K562 (cell line): ENCODE measurements at regions not wholly inside any gene's neighbourhood (a gene's known extent, or its start where the extent isn't known, plus 50 kb on each side); places are given as distances from the start of the nearest gene placed in this dataset.

ENCODE experiments used
- CTCF ChIP-seq, 3 experiments: IDR thresholded peaks in 2 of 3; conservative IDR thresholded peaks in 1 of 3; 2 replicates each; pipeline ENCODE4 v1.5.1; 2011 to 2012; ENCODE audit warnings: low read length in 3 of 3, mild to moderate bottlenecking in 3 of 3, control low read depth in 2 of 3, improper control_type of control experiment in 1 of 3, inconsistent platforms in 1 of 3, low read depth in 1 of 3, mixed read lengths in 1 of 3, moderate library complexity in 1 of 3; ENCODE audit not compliant: insufficient read depth in 2 of 3
- CUX1 ChIP-seq: fragments of 200-800 bp; sonication (Bioruptor generic); IDR thresholded peaks from 2 replicates; pipeline ENCODE4 v1.6.1; 2016; ENCODE audit warnings: missing genetic modification characterization, missing compliant biosample characterization
- E2F5 ChIP-seq: sonication (generic); formaldehyde crosslinking; IDR thresholded peaks from 2 replicates; pipeline ENCODE4 v1.8.0; 2022; ENCODE audit warnings: mild to moderate bottlenecking, missing genetic modification reagents
- ELK1 ChIP-seq: sonication (generic); formaldehyde crosslinking; IDR thresholded peaks from 2 replicates; pipeline ENCODE4 v1.8.1; 2022; ENCODE audit warnings: missing genetic modification reagents
- ILK ChIP-seq: fragments of 450-650 bp; IDR thresholded peaks from 2 replicates; pipeline ENCODE4 v1.6.1; 2016; ENCODE audit warnings: missing genetic modification characterization, low read depth, mild to moderate bottlenecking, missing compliant biosample characterization, moderate library complexity, borderline replicate concordance
- L3MBTL2 ChIP-seq: fragments of 450-650 bp; IDR thresholded peaks from 2 replicates; pipeline ENCODE4 v1.6.1; 2016; ENCODE audit warnings: mild to moderate bottlenecking, moderate library complexity
- MEF2A ChIP-seq: IDR thresholded peaks from 2 replicates; pipeline ENCODE4 v1.6.1; 2011; ENCODE audit warnings: low read depth, mild to moderate bottlenecking, low read length, moderate library complexity; ENCODE audit not compliant: control insufficient read depth
- NFRKB ChIP-seq: fragments of 450-650 bp; IDR thresholded peaks from 2 replicates; pipeline ENCODE4 v1.6.1; 2016; ENCODE audit warnings: low read depth
- SP1 ChIP-seq: sonication (generic); formaldehyde crosslinking; IDR thresholded peaks from 2 replicates; pipeline ENCODE4 v1.8.1; 2022; ENCODE audit warnings: mild to moderate bottlenecking, missing genetic modification reagents
- SPI1 ChIP-seq: IDR thresholded peaks from 2 replicates; pipeline ENCODE4 v1.6.1; 2011; ENCODE audit warnings: low read depth, low read length, control low read depth, borderline replicate concordance
- ZNF274 ChIP-seq: IDR thresholded peaks from 2 replicates; pipeline ENCODE4 v1.6.1; 2011; ENCODE audit warnings: low read depth, mild to moderate bottlenecking, low read length, moderate library complexity, borderline replicate concordance
- ZNF407 ChIP-seq: fragments of 450-650 bp; IDR thresholded peaks from 2 replicates; pipeline ENCODE4 v1.6.1; 2016; ENCODE audit warnings: low read depth

GRCh38 chr1:4461726-4462290, 192.6 kb upstream of the AJAP1 start:
- TF ChIP-seq SPI1 (no peak), SP1 (no peak), ILK (tag) (no peak), NFRKB (no peak), L3MBTL2 (no peak), MEF2A (no peak), CTCF (IDR thresholded peaks at IDR 0.05 in 2 of 3, conservative IDR thresholded peaks at IDR 0.05 in 1 of 3; ENCODE audit: insufficient read depth in 2 of 3, low read depth in 1 of 3, low read length in 3 of 3) (no peak), ZNF274 (no peak), E2F5 (no peak), ELK1 (CRISPR knock-in tag) (no peak), ZNF407 (no peak), CUX1 (CRISPR knock-in tag) (no peak)
